ENCODE measurements at regions not wholly inside any gene's neighbourhood (a gene's known extent, or its start where the extent isn't known, plus 50 kb on each side); places are given as distances from the start of the nearest gene placed in this dataset.

DNA sequence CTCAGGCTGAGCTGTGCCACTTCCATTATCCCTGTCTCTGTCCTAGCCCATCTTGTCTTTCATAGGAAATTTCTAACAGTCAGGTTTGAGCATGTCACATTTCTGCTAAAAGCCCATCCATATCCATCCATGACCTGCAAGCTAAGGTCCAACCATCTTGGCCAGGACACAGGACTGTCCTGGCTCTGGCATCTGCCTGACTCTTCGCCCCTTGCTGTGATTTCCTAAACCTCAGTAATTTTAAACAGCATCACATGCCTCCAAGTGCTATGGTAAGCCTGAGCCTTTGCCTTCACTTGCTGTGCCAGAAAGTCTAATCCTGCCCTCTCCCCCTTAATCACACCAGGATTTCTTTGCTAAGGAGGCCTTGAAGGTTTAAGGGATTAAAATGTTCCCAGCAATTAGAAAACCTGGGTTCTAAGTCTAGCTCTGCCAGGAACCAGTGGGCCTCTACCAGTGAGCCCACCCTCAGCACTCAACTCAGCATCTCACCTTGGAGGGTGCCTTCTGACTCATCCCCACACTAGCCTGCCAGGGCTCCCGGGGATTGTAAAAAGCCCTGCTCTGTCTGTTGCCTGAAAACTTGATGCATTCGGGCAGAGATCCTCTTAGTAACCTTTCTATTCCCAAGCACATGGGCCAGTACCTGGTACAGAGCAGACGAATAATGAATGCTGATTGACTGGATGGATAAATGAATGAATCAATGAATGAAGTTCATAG, 411.0 kb downstream of the LRATD1 start:
- no peak for TF ChIP-seq POLR2A (IDR thresholded peaks at IDR 0.05; ENCODE audit: low read depth, low read length)
- TF ChIP-seq POLR2AphosphoS5 (IDR thresholded peaks at IDR 0.05; ENCODE audit: low read depth, low read length) = no peak
- TF ChIP-seq TAF1 (IDR thresholded peaks at IDR 0.05; ENCODE audit: borderline replicate concordance, low read depth, low read length) = no peak

All from GM12892 (cell line).